ENCODE measurements at regions not wholly inside any gene's neighbourhood (a gene's known extent, or its start where the extent isn't known, plus 50 kb on each side); places are given as distances from the start of the nearest gene placed in this dataset.

GRCh38 chr2:117704818-117705217 is 109.7 kb upstream of the DDX18 start:
- TF ChIP-seq POLR2AphosphoS5 (IDR thresholded peaks at IDR 0.05) (no peak), POLR2A (IDR thresholded peaks at IDR 0.05) (no peak)
- TF ChIP-seq, protein P1, sequence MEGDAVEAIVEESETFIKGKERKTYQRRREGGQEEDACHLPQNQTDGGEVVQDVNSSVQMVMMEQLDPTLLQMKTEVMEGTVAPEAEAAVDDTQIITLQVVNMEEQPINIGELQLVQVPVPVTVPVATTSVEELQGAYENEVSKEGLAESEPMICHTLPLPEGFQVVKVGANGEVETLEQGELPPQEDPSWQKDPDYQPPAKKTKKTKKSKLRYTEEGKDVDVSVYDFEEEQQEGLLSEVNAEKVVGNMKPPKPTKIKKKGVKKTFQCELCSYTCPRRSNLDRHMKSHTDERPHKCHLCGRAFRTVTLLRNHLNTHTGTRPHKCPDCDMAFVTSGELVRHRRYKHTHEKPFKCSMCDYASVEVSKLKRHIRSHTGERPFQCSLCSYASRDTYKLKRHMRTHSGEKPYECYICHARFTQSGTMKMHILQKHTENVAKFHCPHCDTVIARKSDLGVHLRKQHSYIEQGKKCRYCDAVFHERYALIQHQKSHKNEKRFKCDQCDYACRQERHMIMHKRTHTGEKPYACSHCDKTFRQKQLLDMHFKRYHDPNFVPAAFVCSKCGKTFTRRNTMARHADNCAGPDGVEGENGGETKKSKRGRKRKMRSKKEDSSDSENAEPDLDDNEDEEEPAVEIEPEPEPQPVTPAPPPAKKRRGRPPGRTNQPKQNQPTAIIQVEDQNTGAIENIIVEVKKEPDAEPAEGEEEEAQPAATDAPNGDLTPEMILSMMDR (IDR thresholded peaks at IDR 0.05), result no peak
